SK-N-SH (cell line): ENCODE measurements at regions not wholly inside any gene's neighbourhood (a gene's known extent, or its start where the extent isn't known, plus 50 kb on each side); places are given as distances from the start of the nearest gene placed in this dataset.

Experiments
- CTCF ChIA-PET: fragments of 300-600, 350-600 bp; formaldehyde crosslinking; extraction: SDS; loops from one replicate; lab custom pipeline; 2021; lab: Yijun Ruan, JAX
- POLR2A ChIA-PET: fragments of 350-600 bp; sonication (Branson Sonifier 250); formaldehyde crosslinking; extraction: SDS; loops from one replicate; lab custom pipeline; 2020; ENCODE audit warnings: antibody characterized with exemption, inconsistent platforms; lab: Yijun Ruan, JAX
- DNase-seq: peaks from one replicate; pipeline ENCODE4 v3.0.0; 2012
- H2AFZ ChIP-seq: fragments of 200-600 bp; sonication (generic); 2 replicates; pipeline ENCODE4 v1.8.1; 2016; ENCODE audit warnings: antibody characterized with exemption, mild to moderate bottlenecking, low read depth
- H3F3A ChIP-seq: fragments of 200-600 bp; sonication (generic); replicated peaks from 2 replicates; pipeline ENCODE3; 2016; ENCODE audit warnings: antibody characterized with exemption, mild to moderate bottlenecking; ENCODE audit not compliant: insufficient read depth
- H3K27ac ChIP-seq, 2 experiments: fragments of 200-500 bp in 1 of 2; fragments of 200-600 bp in 1 of 2; sonication (Bioruptor generic) in 1 of 2; sonication (generic), shearing (Covaris generic) in 1 of 2; 2 replicates each; pipeline versions ENCODE4 v1.5.1 to v1.6.1; 2014 to 2016; ENCODE audit warnings: low read depth in 2 of 2, inconsistent platforms in 1 of 2, low read length in 1 of 2, mild to moderate bottlenecking in 1 of 2, mixed read lengths in 1 of 2
- H3K27me3 ChIP-seq: fragments of 200-600 bp; sonication (generic), shearing (Covaris generic); 2 replicates; pipeline ENCODE4 v1.6.1; 2016; ENCODE audit warnings: mixed run types; ENCODE audit not compliant: insufficient read depth
- H3K36me3 ChIP-seq, 2 experiments: fragments of 200-500 bp in 1 of 2; fragments of 200-600 bp in 1 of 2; sonication (Bioruptor generic) in 1 of 2; sonication (generic) in 1 of 2; replicated peaks in 1 of 2; 2 replicates each; pipeline versions ENCODE3 to v1.5.1; 2014 to 2016; ENCODE audit warnings: low read length in 1 of 2, mild to moderate bottlenecking in 1 of 2; ENCODE audit not compliant: insufficient read depth in 2 of 2, control insufficient read depth in 1 of 2
- H3K4me1 ChIP-seq, 2 experiments: fragments of 200-500 bp in 1 of 2; fragments of 200-600 bp in 1 of 2; sonication (Bioruptor generic) in 1 of 2; sonication (generic), shearing (Covaris generic) in 1 of 2; 2 replicates each; pipeline versions ENCODE4 v1.5.1 to v1.6.1; 2014 to 2016; ENCODE audit warnings: low read depth in 1 of 2, low read length in 1 of 2, mixed run types in 1 of 2; ENCODE audit not compliant: insufficient read depth in 2 of 2, control insufficient read depth in 1 of 2
- H3K4me2 ChIP-seq: fragments of 200-600 bp; sonication (generic), shearing (Covaris generic); 2 replicates; pipeline ENCODE4 v1.6.1; 2017; ENCODE audit warnings: mixed run types
- H3K4me3 ChIP-seq, 2 experiments: fragments of 200-500 bp in 1 of 2; fragments of 200-600 bp in 1 of 2; sonication (Bioruptor generic) in 1 of 2; sonication (generic), shearing (Covaris generic) in 1 of 2; 2 replicates each; pipeline versions ENCODE4 v1.5.1 to v1.8.1; 2014 to 2016; ENCODE audit warnings: low read depth in 2 of 2, inconsistent platforms in 1 of 2, low read length in 1 of 2, mild to moderate bottlenecking in 1 of 2, mixed read lengths in 1 of 2, moderate library complexity in 1 of 2
- H3K79me2 ChIP-seq: fragments of 200-600 bp; sonication (generic); 2 replicates; pipeline ENCODE4 v1.8.1; 2017; ENCODE audit warnings: mild to moderate bottlenecking; ENCODE audit not compliant: insufficient read depth
- H3K9ac ChIP-seq: fragments of 200-600 bp; sonication (generic); 2 replicates; pipeline ENCODE4 v1.6.1; 2017; ENCODE audit warnings: mixed run types
- H3K9me2 ChIP-seq: fragments of 200-600 bp; sonication (generic); 2 replicates; pipeline ENCODE4 v1.6.1; 2017; ENCODE audit warnings: mixed run types
- H3K9me3 ChIP-seq: fragments of 200-600 bp; sonication (generic); 2 replicates; pipeline ENCODE4 v1.6.1; 2017; ENCODE audit warnings: mixed run types, mild to moderate bottlenecking, moderate library complexity
- H4K20me1 ChIP-seq: fragments of 200-600 bp; sonication (generic); 2 replicates; pipeline ENCODE4 v1.6.1; 2017; ENCODE audit warnings: mild to moderate bottlenecking, mixed run types; ENCODE audit not compliant: insufficient read depth
- CHD2 ChIP-seq: fragments of 150-350 bp; IDR thresholded peaks from 2 replicates; pipeline ENCODE4 v1.6.1; 2018; ENCODE audit warnings: low read length; ENCODE audit not compliant: partially characterized antibody
- ELF1 ChIP-seq: IDR thresholded peaks from 2 replicates; pipeline ENCODE4 v1.4.0; 2012
- EP300 ChIP-seq, 2 experiments: IDR thresholded peaks; 2 replicates each; pipeline versions ENCODE4 v1.4.0 to v1.6.1; 2012; ENCODE audit warnings: borderline replicate concordance in 1 of 2, low read depth in 1 of 2, low read length in 1 of 2
- FOXJ3 ChIP-seq: sonication (generic); formaldehyde crosslinking; IDR thresholded peaks from 2 replicates; pipeline ENCODE4 v1.5.1; 2020; ENCODE audit warnings: mild to moderate bottlenecking, missing genetic modification reagents
- FOXM1 ChIP-seq: IDR thresholded peaks from 2 replicates; pipeline ENCODE4 v1.4.0; 2012; ENCODE audit warnings: low read depth, mild to moderate bottlenecking
- GABPA ChIP-seq: IDR thresholded peaks from 2 replicates; pipeline ENCODE4 v1.4.0; 2012; ENCODE audit warnings: low read depth, mild to moderate bottlenecking
- MEF2A ChIP-seq: IDR thresholded peaks from 2 replicates; pipeline ENCODE4 v1.4.0; 2012; ENCODE audit warnings: low read depth, borderline replicate concordance
- NRF1 ChIP-seq: IDR thresholded peaks from 2 replicates; pipeline ENCODE4 v1.6.1; 2012; ENCODE audit warnings: low read depth, mild to moderate bottlenecking, low read length
- POLR2AphosphoS5 ChIP-seq: IDR thresholded peaks from 2 replicates; pipeline ENCODE4 v1.6.1; 2012; ENCODE audit warnings: low read depth, low read length
- RAD21 ChIP-seq: IDR thresholded peaks from 2 replicates; pipeline ENCODE4 v1.6.1; 2012; ENCODE audit warnings: mild to moderate bottlenecking, low read length
- RFX5 ChIP-seq: IDR thresholded peaks from 2 replicates; pipeline ENCODE4 v1.6.1; 2012; ENCODE audit warnings: mild to moderate bottlenecking, improper control_type of control experiment, low read length
- RXRA ChIP-seq: IDR thresholded peaks from 2 replicates; pipeline ENCODE4 v1.4.0; 2012; ENCODE audit warnings: low read depth, mild to moderate bottlenecking, borderline replicate concordance
- SMC3 ChIP-seq: IDR thresholded peaks from 2 replicates; pipeline ENCODE4 v1.6.1; 2012; ENCODE audit warnings: low read depth, low read length, improper control_type of control experiment
- TEAD4 ChIP-seq: IDR thresholded peaks from 2 replicates; pipeline ENCODE4 v1.4.0; 2012; ENCODE audit warnings: mild to moderate bottlenecking, borderline replicate concordance; ENCODE audit not compliant: insufficient read depth
- YY1 ChIP-seq: IDR thresholded peaks from 2 replicates; pipeline ENCODE4 v1.4.0; 2012; ENCODE audit warnings: low read depth, mild to moderate bottlenecking
- WGBS: methylation state at CpG from one replicate; pipeline ENCODE4 v1.1.6; 2017; ENCODE audit warnings: low lambda C conversion rate; 5-methylcytosine and 5-hydroxymethylcytosine counted together
- TF ChIP-seq, protein P1 (sequence below): fragments of 150-350 bp; IDR thresholded peaks from 2 replicates; pipeline ENCODE4 v1.6.1; 2016; ENCODE audit warnings: mild to moderate bottlenecking, low read depth, low read length
- TF ChIP-seq, protein P2 (sequence below): IDR thresholded peaks from 2 replicates; pipeline ENCODE4 v1.4.0; 2012; ENCODE audit warnings: low read depth, borderline replicate concordance
- TF ChIP-seq, protein P3 (sequence below): IDR thresholded peaks from 2 replicates; pipeline ENCODE4; 2012
- TF ChIP-seq, protein P4 (sequence below): IDR thresholded peaks from 2 replicates; pipeline ENCODE4 v1.6.1; 2012; ENCODE audit warnings: mild to moderate bottlenecking, low read depth, low read length, moderate library complexity

DNA sequence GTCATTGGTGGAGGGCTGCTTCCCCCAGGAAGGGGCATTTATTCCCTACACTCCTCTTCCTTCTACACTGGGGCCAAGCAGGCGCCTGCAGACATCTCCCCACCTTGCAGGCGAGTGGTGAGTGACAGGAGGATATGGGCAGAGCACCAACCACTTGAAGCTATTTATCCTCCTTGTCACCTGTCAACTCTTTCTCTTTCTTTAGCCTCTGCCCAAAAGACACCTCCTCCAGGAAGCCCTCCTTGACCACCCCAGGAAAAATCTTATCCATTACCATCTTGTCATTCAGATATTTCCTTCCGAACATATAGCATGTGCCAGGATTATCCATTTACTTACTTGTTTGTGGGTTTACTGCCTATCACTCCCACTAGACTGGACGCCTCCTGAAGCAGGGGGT is 362.4 kb downstream of the MN1 start:
- no peak for DNase-seq
- Histone ChIP-seq H3K79me2 (no peaks in the 10 kb centered on the region), H2AFZ (no peak overlapping the region), H3K4me1 (peaks cover 4 to 23% of the 10 kb centered on the region in 2 experiments; a peak in 3 of 4 replicates), H4K20me1 (no peaks in the 10 kb centered on the region), H3K9me2 (no peaks in the 10 kb centered on the region), H3K36me3 (no peaks in the 10 kb centered on the region), H3K4me2 (no peak overlapping the region), H3K27ac (no peak overlapping the region), H3K9me3 (no peaks in the 10 kb centered on the region), H3K27me3 (no peaks in the 10 kb centered on the region), H3K4me3 (no peak overlapping the region), H3K9ac (no peak overlapping the region), H3F3A (peaks cover 4% of the 10 kb centered on the region)
- TF ChIP-seq, protein P1, sequence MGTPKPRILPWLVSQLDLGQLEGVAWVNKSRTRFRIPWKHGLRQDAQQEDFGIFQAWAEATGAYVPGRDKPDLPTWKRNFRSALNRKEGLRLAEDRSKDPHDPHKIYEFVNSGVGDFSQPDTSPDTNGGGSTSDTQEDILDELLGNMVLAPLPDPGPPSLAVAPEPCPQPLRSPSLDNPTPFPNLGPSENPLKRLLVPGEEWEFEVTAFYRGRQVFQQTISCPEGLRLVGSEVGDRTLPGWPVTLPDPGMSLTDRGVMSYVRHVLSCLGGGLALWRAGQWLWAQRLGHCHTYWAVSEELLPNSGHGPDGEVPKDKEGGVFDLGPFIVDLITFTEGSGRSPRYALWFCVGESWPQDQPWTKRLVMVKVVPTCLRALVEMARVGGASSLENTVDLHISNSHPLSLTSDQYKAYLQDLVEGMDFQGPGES, result no peak
- TF ChIP-seq RFX5 (no peak), ELF1 (no peak), CHD2 (no peak), FOXJ3 (no peak), MEF2A (no peak), FOXM1 (no peak)
- TF ChIP-seq, protein P2, sequence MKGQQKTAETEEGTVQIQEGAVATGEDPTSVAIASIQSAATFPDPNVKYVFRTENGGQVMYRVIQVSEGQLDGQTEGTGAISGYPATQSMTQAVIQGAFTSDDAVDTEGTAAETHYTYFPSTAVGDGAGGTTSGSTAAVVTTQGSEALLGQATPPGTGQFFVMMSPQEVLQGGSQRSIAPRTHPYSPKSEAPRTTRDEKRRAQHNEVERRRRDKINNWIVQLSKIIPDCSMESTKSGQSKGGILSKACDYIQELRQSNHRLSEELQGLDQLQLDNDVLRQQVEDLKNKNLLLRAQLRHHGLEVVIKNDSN, result no peak
- ChIA-PET POLR2A (no interaction called here), CTCF (interaction anchor here (1.0 kb wide), 1 partner anchor 23 kb away, joined by 4 read pairs; no protein-coding TSS in a partner anchor)
- 67% methylated on average over 4 of the region's 4 CpGs for WGBS

DNA sequence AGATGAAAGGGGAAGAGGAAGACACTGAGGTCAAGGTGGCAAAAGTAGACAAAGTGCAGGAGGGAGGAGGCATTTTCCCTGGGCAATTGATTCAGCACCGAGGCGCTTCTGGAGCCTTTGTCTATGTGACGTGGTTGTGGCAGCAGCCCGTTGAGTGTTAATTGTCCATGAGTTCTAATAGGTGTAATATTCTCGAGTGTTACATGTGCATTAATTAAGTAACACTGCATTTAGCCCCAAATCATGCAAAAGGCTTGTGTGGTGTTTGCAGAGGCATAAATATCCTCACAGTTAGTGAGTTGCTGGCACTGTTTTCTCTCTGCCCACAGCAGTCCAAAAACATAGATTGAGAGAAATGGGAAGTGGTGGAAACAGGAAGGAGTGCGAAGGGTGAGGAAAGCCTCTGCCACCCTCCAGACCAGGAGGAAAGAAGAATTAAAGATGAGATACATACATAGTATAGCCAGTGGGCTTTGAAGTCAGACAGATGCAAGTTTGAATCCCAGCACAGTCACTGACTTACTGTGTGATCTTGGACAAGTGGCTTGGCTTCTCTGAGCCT is 361.2 kb downstream of the MN1 start:
- WGBS, result 90% methylated on average over 6 of the region's 6 CpGs
- no peaks in the 10 kb centered on the region for H3K79me2 ChIP-seq
- H3K27me3 ChIP-seq, result no peaks in the 10 kb centered on the region
- no peaks in the 10 kb centered on the region for H3K9me2 ChIP-seq
- no peaks in the 10 kb centered on the region for H3K36me3 ChIP-seq
- no peak for DNase-seq
- H3K4me2 ChIP-seq, result no peak overlapping the region
- no peaks in the 10 kb centered on the region for H3K9me3 ChIP-seq
- H3K9ac ChIP-seq, result no peak overlapping the region
- H3K4me1 ChIP-seq, result peaks cover 4 to 23% of the 10 kb centered on the region in 2 experiments; a peak in 3 of 4 replicates
- peaks cover 4% of the 10 kb centered on the region for H3F3A ChIP-seq
- H3K27ac ChIP-seq, result no peak overlapping the region
- no peak overlapping the region for H2AFZ ChIP-seq
- H3K4me3 ChIP-seq, result no peak overlapping the region
- ChIA-PET POLR2A (no interaction called here), CTCF (no interaction called here)
- no peaks in the 10 kb centered on the region for H4K20me1 ChIP-seq
- no peak for TF ChIP-seq GABPA
- TF ChIP-seq, protein P3, sequence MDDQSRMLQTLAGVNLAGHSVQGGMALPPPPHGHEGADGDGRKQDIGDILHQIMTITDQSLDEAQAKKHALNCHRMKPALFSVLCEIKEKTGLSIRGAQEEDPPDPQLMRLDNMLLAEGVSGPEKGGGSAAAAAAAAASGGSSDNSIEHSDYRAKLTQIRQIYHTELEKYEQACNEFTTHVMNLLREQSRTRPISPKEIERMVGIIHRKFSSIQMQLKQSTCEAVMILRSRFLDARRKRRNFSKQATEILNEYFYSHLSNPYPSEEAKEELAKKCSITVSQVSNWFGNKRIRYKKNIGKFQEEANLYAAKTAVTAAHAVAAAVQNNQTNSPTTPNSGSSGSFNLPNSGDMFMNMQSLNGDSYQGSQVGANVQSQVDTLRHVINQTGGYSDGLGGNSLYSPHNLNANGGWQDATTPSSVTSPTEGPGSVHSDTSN, result no peak
- TF ChIP-seq EP300 (IDR thresholded peaks at IDR 0.05; ENCODE audit: borderline replicate concordance in 1 of 2, low read depth in 1 of 2, low read length in 1 of 2), result no peak
- TF ChIP-seq TEAD4, result no peak
- no peak for TF ChIP-seq RAD21
- TF ChIP-seq, protein P1, result no peak
- TF ChIP-seq MEF2A, result no peak
- TF ChIP-seq, protein P4, sequence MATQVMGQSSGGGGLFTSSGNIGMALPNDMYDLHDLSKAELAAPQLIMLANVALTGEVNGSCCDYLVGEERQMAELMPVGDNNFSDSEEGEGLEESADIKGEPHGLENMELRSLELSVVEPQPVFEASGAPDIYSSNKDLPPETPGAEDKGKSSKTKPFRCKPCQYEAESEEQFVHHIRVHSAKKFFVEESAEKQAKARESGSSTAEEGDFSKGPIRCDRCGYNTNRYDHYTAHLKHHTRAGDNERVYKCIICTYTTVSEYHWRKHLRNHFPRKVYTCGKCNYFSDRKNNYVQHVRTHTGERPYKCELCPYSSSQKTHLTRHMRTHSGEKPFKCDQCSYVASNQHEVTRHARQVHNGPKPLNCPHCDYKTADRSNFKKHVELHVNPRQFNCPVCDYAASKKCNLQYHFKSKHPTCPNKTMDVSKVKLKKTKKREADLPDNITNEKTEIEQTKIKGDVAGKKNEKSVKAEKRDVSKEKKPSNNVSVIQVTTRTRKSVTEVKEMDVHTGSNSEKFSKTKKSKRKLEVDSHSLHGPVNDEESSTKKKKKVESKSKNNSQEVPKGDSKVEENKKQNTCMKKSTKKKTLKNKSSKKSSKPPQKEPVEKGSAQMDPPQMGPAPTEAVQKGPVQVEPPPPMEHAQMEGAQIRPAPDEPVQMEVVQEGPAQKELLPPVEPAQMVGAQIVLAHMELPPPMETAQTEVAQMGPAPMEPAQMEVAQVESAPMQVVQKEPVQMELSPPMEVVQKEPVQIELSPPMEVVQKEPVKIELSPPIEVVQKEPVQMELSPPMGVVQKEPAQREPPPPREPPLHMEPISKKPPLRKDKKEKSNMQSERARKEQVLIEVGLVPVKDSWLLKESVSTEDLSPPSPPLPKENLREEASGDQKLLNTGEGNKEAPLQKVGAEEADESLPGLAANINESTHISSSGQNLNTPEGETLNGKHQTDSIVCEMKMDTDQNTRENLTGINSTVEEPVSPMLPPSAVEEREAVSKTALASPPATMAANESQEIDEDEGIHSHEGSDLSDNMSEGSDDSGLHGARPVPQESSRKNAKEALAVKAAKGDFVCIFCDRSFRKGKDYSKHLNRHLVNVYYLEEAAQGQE, result no peak
- no peak for TF ChIP-seq YY1
- TF ChIP-seq ELF1, result no peak
- no peak for TF ChIP-seq POLR2AphosphoS5
- no peak for TF ChIP-seq RXRA
- TF ChIP-seq, protein P2, result no peak
- TF ChIP-seq CHD2, result no peak
- TF ChIP-seq SMC3, result no peak
- TF ChIP-seq NRF1, result no peak
